ENCODE measurements at regions not wholly inside any gene's neighbourhood (a gene's known extent, or its start where the extent isn't known, plus 50 kb on each side); places are given as distances from the start of the nearest gene placed in this dataset.

DNA sequence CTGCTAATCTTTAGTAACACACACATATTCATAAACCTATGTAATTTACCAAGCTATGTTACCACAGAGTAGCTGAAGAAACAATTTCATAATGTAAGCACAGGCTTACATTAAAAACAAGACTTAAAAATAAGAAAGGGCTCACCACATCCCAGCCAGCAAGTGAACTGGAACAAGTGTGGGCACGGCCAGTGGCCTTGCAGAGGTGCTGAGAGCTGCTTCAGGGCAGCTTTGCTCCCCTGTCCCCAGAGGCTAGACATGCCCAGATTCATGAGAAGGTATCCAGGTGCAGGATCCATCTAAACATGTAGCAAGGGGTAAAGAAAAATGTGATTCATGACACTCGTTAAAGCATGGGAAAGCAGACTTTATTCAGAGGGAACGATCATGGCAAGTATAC, 62.0 kb upstream of the CKS2 start:
- no peak overlapping the region for H3K4me3 ChIP-seq (replicated peaks in 1 of 2; ENCODE audit: low read depth in 2 of 2, low read length in 2 of 2)
- TF ChIP-seq, protein P1, sequence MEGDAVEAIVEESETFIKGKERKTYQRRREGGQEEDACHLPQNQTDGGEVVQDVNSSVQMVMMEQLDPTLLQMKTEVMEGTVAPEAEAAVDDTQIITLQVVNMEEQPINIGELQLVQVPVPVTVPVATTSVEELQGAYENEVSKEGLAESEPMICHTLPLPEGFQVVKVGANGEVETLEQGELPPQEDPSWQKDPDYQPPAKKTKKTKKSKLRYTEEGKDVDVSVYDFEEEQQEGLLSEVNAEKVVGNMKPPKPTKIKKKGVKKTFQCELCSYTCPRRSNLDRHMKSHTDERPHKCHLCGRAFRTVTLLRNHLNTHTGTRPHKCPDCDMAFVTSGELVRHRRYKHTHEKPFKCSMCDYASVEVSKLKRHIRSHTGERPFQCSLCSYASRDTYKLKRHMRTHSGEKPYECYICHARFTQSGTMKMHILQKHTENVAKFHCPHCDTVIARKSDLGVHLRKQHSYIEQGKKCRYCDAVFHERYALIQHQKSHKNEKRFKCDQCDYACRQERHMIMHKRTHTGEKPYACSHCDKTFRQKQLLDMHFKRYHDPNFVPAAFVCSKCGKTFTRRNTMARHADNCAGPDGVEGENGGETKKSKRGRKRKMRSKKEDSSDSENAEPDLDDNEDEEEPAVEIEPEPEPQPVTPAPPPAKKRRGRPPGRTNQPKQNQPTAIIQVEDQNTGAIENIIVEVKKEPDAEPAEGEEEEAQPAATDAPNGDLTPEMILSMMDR (IDR thresholded peaks at IDR 0.05; ENCODE audit: low read depth, low read length) = no peak
- DNase-seq (ENCODE audit: low read depth in 2 of 2) = no peak

DNA sequence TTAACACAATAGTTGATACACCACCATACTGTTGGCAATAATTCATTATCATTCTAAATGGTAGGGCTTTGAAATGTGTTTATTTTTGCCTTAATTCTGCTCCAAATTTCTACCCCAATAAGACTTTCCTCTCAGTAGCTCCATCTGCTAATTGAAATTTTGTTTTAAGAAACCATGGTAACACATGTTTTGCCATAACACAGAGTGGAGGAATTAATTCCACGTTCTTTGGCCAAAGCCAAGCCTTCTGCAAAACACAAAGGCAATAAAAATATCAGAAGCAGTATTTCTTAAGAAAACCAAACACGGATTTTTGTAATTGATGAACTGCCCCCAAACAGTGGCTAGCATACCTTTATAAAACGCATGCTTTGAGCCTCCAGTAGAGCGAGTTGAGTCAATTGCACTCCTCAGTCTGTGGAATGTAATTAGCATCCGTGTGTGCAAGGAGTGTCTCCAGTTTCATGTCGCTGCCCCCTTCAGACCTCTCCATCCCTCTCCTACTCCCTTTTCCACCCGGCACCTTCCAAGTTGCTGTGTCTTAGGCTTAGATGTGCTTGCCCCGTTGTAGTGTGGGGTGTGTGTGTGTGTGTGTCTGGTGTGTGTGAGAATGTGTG, 58.2 kb upstream of the CKS2 start:
- H3K4me3 ChIP-seq (replicated peaks in 1 of 2; ENCODE audit: low read depth in 2 of 2, low read length in 2 of 2) = no peak overlapping the region
- TF ChIP-seq, protein P1 (IDR thresholded peaks at IDR 0.05; ENCODE audit: low read depth, low read length) = no peak
- no peak for DNase-seq (ENCODE audit: low read depth in 2 of 2)

DNA sequence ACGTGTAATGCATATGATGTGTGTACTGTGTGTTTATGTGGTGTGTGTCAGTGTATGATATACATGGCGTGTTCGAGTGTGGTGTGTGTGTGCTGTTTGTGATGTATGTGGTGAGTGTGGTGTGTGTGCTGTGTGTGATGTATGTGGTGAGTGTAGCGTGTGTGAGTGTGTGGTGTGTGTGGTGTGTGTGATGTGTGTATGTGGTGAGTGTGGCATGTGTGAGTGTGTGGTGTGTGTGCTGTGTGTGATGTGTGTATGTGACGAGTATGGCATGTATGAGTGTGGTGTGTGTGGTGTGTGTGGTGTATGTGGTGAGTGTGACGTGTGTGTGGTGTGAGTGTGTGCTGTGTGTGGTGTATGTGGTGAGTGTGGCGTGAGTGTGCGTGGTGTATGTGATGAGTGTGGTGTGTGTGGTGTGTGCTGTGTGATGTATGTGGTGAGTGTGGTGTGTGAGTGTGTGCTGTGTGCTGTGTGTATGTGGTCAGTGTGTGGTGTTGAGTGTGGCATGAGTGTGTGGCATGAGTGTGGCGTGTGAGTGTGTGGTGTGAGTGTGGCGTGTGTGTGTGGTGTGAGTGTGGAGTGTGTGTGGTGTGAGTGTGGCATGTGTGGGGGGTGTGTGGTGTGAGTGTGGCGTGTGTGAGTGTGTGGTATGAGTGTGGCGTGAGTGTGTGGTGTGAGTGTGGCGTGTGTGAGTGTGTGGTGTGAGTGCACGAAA, 56.8 kb upstream of the CKS2 start:
- TF ChIP-seq, protein P1 (IDR thresholded peaks at IDR 0.05; ENCODE audit: low read depth, low read length) = no peak

GRCh38 chr9:89254773-89255125, 56.2 kb upstream of the CKS2 start:
- no peak for DNase-seq (ENCODE audit: low read depth in 2 of 2)
- no peak overlapping the region for H3K4me3 ChIP-seq (replicated peaks in 1 of 2; ENCODE audit: low read depth in 2 of 2, low read length in 2 of 2)
- TF ChIP-seq, protein P1 (IDR thresholded peaks at IDR 0.05; ENCODE audit: low read depth, low read length) = no peak

More for the DNA sequence above, 56.8 kb upstream of the CKS2 start:
- DNase-seq (ENCODE audit: low read depth in 2 of 2) = no peak
- no peak overlapping the region for H3K4me3 ChIP-seq (replicated peaks in 1 of 2; ENCODE audit: low read depth in 2 of 2, low read length in 2 of 2)

- H3K4me3 ChIP-seq (replicated peaks in 1 of 2; ENCODE audit: low read depth in 2 of 2, low read length in 2 of 2) = no peak overlapping the region
- TF ChIP-seq, protein P1 (IDR thresholded peaks at IDR 0.05; ENCODE audit: low read depth, low read length) = no peak
- DNase-seq (ENCODE audit: low read depth in 2 of 2) = no peak
These were observed 54.8 kb upstream of the CKS2 start for GRCh38 chr9:89256225-89256624.

- H3K4me3 ChIP-seq (replicated peaks in 1 of 2; ENCODE audit: low read depth in 2 of 2, low read length in 2 of 2) = no peak overlapping the region
- DNase-seq (ENCODE audit: low read depth in 2 of 2) = no peak
- TF ChIP-seq, protein P1 (IDR thresholded peaks at IDR 0.05; ENCODE audit: low read depth, low read length) = no peak
These were observed 54.4 kb upstream of the CKS2 start for GRCh38 chr9:89256642-89257041.

Data from cardiac fibroblast (primary cell).